ENCODE measurements at regions not wholly inside any gene's neighbourhood (a gene's known extent, or its start where the extent isn't known, plus 50 kb on each side); places are given as distances from the start of the nearest gene placed in this dataset.

GRCh38 chr1:178030467-178030866 lies 60.6 kb upstream of the SEC16B start:
- H4K20me1 ChIP-seq (ENCODE audit: low read depth) = no peaks in the 10 kb centered on the region
- H3F3A ChIP-seq (ENCODE audit: low read depth) = no peaks in the 10 kb centered on the region
- H3K4me3 ChIP-seq = no peak overlapping the region
- no peaks in the 10 kb centered on the region for H3K9me3 ChIP-seq (ENCODE audit: low read depth)
- no peaks in the 10 kb centered on the region for H3K79me2 ChIP-seq (ENCODE audit: low read depth)
- TF ChIP-seq CTCF (IDR thresholded peaks at IDR 0.05) (no peak), EZH2phosphoT487 (IDR thresholded peaks at IDR 0.05) (no peak), EZH2 (IDR thresholded peaks at IDR 0.05) (no peak)
- no peaks in the 10 kb centered on the region for H3K36me3 ChIP-seq
- DNase-seq (ENCODE audit: low spot score) = no peak
- H3K27me3 ChIP-seq = no peaks in the 10 kb centered on the region
- no peak overlapping the region for H3K27ac ChIP-seq
- Mint-ChIP-seq H3K36me3 (no peaks in the 10 kb centered on the region), H3K4me1 (peaks cover 11% of the 10 kb centered on the region), H3K27me3 (ENCODE audit: insufficient read depth, low read depth) (peaks cover 9% of the 10 kb centered on the region), H3K4me3 (no peak overlapping the region), H3K27ac (no peak overlapping the region), H3K9me3 (peaks cover under 1% of the 10 kb centered on the region)
- peaks cover 5% of the 10 kb centered on the region for H3K4me1 ChIP-seq
- H3K4me2 ChIP-seq = no peak overlapping the region
- no peak overlapping the region for H3K9ac ChIP-seq
- H2AFZ ChIP-seq (replicated peaks) = no peak overlapping the region

GRCh38 chr1:178031856-178032320 lies 62.0 kb upstream of the RASAL2 start:
- TF ChIP-seq EZH2 (IDR thresholded peaks at IDR 0.05) (no peak), EZH2phosphoT487 (IDR thresholded peaks at IDR 0.05) (peak; percentile 77), CTCF (IDR thresholded peaks at IDR 0.05) (peak; percentile 93)
- H3K9me3 Mint-ChIP-seq = peaks cover 10% of the 10 kb centered on the region

GRCh38 chr1:178033019-178033418 lies 60.9 kb upstream of the RASAL2 start:
- Histone ChIP-seq H3K9me3 (ENCODE audit: low read depth) (no peaks in the 10 kb centered on the region), H3K27me3 (no peaks in the 10 kb centered on the region), H3K27ac (no peak overlapping the region), H3K4me2 (no peak overlapping the region), H4K20me1 (ENCODE audit: low read depth) (no peaks in the 10 kb centered on the region), H3K36me3 (no peaks in the 10 kb centered on the region), H3K4me1 (peaks cover 5% of the 10 kb centered on the region), H3K79me2 (ENCODE audit: low read depth) (no peaks in the 10 kb centered on the region), H3K9ac (no peak overlapping the region), H3F3A (ENCODE audit: low read depth) (peaks cover 5% of the 10 kb centered on the region), H3K4me3 (no peak overlapping the region), H2AFZ (replicated peaks) (no peak overlapping the region)
- no peak for TF ChIP-seq EZH2phosphoT487 (IDR thresholded peaks at IDR 0.05)
- no peak for TF ChIP-seq EZH2 (IDR thresholded peaks at IDR 0.05)
- no peak for TF ChIP-seq CTCF (IDR thresholded peaks at IDR 0.05)
- Mint-ChIP-seq H3K9me3 (peaks cover 14% of the 10 kb centered on the region), H3K27me3 (ENCODE audit: insufficient read depth, low read depth) (peaks cover 3% of the 10 kb centered on the region), H3K36me3 (no peaks in the 10 kb centered on the region), H3K4me1 (peaks cover 11% of the 10 kb centered on the region), H3K4me3 (no peak overlapping the region), H3K27ac (no peak overlapping the region)
- no peak for DNase-seq (ENCODE audit: low spot score)

More at GRCh38 chr1:178031856-178032320, 62.0 kb upstream of the RASAL2 start:
- DNase-seq (ENCODE audit: low spot score) = peak; percentile 93
- no peak overlapping the region for H3K4me3 Mint-ChIP-seq
- Histone ChIP-seq H3K27me3 (no peaks in the 10 kb centered on the region), H2AFZ (replicated peaks) (no peak overlapping the region), H3K4me3 (no peak overlapping the region), H3K27ac (no peak overlapping the region), H3K9me3 (ENCODE audit: low read depth) (no peaks in the 10 kb centered on the region), H3K79me2 (ENCODE audit: low read depth) (no peaks in the 10 kb centered on the region), H4K20me1 (ENCODE audit: low read depth) (no peaks in the 10 kb centered on the region), H3K4me2 (peak overlapping the region; percentile 37), H3K36me3 (no peaks in the 10 kb centered on the region), H3K9ac (no peak overlapping the region), H3F3A (ENCODE audit: low read depth) (no peaks in the 10 kb centered on the region), H3K4me1 (peaks cover 5% of the 10 kb centered on the region)
- no peak overlapping the region for H3K27ac Mint-ChIP-seq
- H3K36me3 Mint-ChIP-seq = no peaks in the 10 kb centered on the region
- peaks cover 11% of the 10 kb centered on the region for H3K4me1 Mint-ChIP-seq
- peaks cover 3% of the 10 kb centered on the region for H3K27me3 Mint-ChIP-seq (ENCODE audit: insufficient read depth, low read depth)

All from neural progenitor cell (in vitro differentiated cells).